ENCODE measurements at regions not wholly inside any gene's neighbourhood (a gene's known extent, or its start where the extent isn't known, plus 50 kb on each side); places are given as distances from the start of the nearest gene placed in this dataset.

DNA sequence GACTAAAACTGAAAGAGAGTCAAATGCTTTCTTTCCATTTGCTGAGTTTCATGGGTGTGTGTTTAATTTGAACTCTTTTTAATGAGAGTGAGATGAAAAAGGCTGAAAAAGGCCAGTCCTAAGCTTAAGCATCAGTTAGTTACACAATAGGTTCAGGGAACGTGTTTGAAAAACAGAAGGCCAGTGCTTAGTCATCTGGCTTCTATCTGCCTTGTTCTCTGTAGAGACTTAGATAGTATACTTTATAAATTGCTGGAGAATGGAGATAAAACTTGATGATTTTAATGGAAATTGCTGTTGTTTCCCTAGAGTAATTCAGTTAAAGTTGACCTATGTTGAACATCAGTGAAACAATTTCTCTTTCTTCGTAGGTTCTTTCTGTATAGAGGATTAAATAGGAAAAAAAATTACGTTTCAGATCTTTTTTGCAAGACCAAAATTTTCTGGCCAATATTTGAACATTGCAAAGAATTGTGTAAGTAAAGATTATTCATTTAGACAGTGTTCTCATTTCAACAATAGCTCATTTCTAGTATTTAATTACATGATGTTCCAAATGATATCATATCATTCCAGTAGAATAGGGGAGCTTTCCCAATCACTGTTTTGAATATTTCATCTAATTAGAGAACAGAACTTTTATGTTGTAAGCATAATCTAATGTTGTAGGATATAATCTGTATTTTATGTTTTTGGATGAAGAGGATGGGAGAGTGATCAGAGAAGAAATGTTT, 1088.8 kb downstream of the ADGRL3 start:
- no peaks in the 10 kb centered on the region for H3K9me3 ChIP-seq (ENCODE audit: severe bottlenecking)
- H3K36me3 ChIP-seq, result no peaks in the 10 kb centered on the region
- no peak for DNase-seq
- no peaks in the 10 kb centered on the region for H3K27me3 ChIP-seq (ENCODE audit: insufficient read depth, low read depth, severe bottlenecking)
- no peak overlapping the region for H3K4me3 ChIP-seq (ENCODE audit: low read depth, low read length)
- TF ChIP-seq, protein P1, sequence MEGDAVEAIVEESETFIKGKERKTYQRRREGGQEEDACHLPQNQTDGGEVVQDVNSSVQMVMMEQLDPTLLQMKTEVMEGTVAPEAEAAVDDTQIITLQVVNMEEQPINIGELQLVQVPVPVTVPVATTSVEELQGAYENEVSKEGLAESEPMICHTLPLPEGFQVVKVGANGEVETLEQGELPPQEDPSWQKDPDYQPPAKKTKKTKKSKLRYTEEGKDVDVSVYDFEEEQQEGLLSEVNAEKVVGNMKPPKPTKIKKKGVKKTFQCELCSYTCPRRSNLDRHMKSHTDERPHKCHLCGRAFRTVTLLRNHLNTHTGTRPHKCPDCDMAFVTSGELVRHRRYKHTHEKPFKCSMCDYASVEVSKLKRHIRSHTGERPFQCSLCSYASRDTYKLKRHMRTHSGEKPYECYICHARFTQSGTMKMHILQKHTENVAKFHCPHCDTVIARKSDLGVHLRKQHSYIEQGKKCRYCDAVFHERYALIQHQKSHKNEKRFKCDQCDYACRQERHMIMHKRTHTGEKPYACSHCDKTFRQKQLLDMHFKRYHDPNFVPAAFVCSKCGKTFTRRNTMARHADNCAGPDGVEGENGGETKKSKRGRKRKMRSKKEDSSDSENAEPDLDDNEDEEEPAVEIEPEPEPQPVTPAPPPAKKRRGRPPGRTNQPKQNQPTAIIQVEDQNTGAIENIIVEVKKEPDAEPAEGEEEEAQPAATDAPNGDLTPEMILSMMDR (IDR thresholded peaks at IDR 0.05; ENCODE audit: low read depth, low read length), result no peak
- no peak overlapping the region for H3K27ac ChIP-seq

DNA sequence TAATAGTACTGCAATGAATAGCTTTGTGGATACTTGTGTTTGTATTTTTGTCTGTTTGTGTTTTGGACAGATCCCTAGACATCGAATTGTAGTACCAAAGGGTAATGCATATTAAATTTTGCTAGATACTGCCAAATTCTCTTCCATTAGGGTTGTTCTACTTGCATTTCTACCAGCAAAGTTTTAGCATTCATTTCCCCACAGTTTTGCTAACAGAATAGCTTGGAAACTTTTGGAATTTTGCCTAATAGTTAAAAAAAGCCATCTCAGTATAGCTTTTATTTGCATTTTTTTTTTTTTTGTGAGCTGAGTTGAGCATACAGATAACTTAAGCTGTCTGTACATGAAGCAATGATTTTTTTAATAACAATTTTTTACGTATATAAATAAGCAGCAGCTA, 1084.9 kb downstream of the ADGRL3 start:
- TF ChIP-seq, protein P1 (IDR thresholded peaks at IDR 0.05; ENCODE audit: low read depth, low read length), result no peak
- Histone ChIP-seq H3K9me3 (ENCODE audit: severe bottlenecking) (no peaks in the 10 kb centered on the region), H3K27me3 (ENCODE audit: insufficient read depth, low read depth, severe bottlenecking) (no peaks in the 10 kb centered on the region), H3K27ac (no peak overlapping the region), H3K4me3 (ENCODE audit: low read depth, low read length) (no peak overlapping the region), H3K36me3 (no peaks in the 10 kb centered on the region)
- no peak for DNase-seq

DNA sequence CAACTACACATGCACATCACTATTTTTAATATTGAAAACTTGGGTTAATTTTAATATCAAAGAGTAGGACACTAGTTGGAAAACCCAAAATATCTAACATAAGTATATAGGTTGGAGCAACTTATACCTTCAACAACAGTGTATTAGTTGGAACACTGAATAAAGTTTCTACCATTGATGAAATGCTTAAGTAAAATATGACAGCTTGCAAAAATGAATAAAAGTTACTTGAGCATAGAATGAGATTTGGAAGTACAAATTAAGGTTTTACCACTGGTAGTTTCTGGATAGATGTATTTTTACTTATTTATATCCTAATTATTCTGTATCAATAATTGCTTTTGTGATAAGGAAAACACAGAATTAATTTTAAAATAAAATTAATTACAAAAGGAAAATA, 1079.6 kb downstream of the ADGRL3 start:
- Histone ChIP-seq H3K36me3 (no peaks in the 10 kb centered on the region), H3K27me3 (ENCODE audit: insufficient read depth, low read depth, severe bottlenecking) (no peaks in the 10 kb centered on the region), H3K27ac (no peak overlapping the region), H3K4me3 (ENCODE audit: low read depth, low read length) (no peak overlapping the region), H3K9me3 (ENCODE audit: severe bottlenecking) (no peaks in the 10 kb centered on the region)
- TF ChIP-seq, protein P1 (IDR thresholded peaks at IDR 0.05; ENCODE audit: low read depth, low read length), result no peak
- DNase-seq, result no peak

DNA sequence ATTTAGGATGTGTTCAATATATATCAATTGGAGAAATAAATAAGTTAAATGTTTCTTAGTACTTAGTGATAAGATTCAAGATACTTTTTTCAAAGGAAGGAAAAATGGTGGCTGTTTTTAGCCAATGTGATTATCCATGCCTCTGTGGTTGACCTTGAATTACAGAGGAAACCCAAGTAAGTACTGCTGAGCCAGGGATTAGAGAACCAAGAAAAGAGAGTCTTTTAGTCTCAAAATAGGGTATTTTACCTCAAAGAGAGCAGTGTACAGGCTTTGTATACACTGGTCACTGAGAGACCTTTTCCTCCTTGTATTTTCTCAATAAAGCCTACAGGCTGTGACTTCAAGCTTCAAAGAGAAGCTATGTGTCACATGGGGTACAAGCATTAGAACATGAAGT, 1075.3 kb downstream of the ADGRL3 start:
- Histone ChIP-seq H3K36me3 (no peaks in the 10 kb centered on the region), H3K27me3 (ENCODE audit: insufficient read depth, low read depth, severe bottlenecking) (no peaks in the 10 kb centered on the region), H3K4me3 (ENCODE audit: low read depth, low read length) (no peak overlapping the region), H3K9me3 (ENCODE audit: severe bottlenecking) (no peaks in the 10 kb centered on the region), H3K27ac (no peak overlapping the region)
- DNase-seq, result no peak
- TF ChIP-seq, protein P1 (IDR thresholded peaks at IDR 0.05; ENCODE audit: low read depth, low read length), result no peak

DNA sequence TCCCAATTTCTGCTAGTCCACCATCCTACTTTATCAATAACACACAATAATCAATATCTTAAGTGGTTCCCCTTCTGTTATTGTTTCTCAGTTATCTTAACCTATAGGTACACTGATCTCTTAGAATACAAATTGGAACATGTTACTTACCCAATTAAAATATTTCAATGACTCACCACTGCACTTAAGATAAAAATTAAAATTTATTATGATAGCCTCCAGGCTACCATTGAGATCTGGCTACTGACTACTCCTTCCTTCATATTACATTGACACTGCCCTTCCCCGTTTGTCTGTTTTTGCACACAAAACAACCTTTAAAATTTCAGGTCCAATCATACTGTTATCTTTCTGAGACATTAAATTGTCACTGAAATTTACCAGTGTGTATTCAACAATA, 1074.7 kb downstream of the ADGRL3 start:
- Histone ChIP-seq H3K27ac (no peak overlapping the region), H3K4me3 (ENCODE audit: low read depth, low read length) (no peak overlapping the region), H3K9me3 (ENCODE audit: severe bottlenecking) (no peaks in the 10 kb centered on the region), H3K27me3 (ENCODE audit: insufficient read depth, low read depth, severe bottlenecking) (no peaks in the 10 kb centered on the region), H3K36me3 (no peaks in the 10 kb centered on the region)
- TF ChIP-seq, protein P1 (IDR thresholded peaks at IDR 0.05; ENCODE audit: low read depth, low read length), result no peak
- no peak for DNase-seq

DNA sequence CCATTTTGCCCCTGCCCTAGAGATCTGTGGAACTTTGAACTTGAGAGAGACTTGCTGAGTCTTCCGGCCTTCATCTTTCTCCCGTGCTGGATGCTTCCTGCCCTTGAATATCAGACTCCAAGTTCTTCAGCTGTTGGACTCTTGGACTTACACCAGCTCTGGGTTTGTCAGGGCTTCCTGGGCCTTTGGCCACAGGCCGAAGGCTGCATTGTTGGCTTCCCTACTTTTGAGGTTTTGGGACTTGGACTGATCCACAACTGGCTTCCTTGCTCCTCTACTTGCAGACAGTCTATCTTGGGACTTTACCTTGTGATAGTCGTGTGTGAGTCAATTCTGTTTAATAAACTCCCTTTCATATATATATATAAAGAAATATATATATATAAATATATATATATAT, 1071.0 kb downstream of the ADGRL3 start:
- Histone ChIP-seq H3K27ac (no peak overlapping the region), H3K36me3 (no peaks in the 10 kb centered on the region), H3K9me3 (ENCODE audit: severe bottlenecking) (no peaks in the 10 kb centered on the region), H3K4me3 (ENCODE audit: low read depth, low read length) (no peak overlapping the region), H3K27me3 (ENCODE audit: insufficient read depth, low read depth, severe bottlenecking) (no peaks in the 10 kb centered on the region)
- TF ChIP-seq, protein P1 (IDR thresholded peaks at IDR 0.05; ENCODE audit: low read depth, low read length), result no peak
- no peak for DNase-seq
